Kidney epithelial cell (primary cell): ENCODE measurements at regions not wholly inside any gene's neighbourhood (a gene's known extent, or its start where the extent isn't known, plus 50 kb on each side); places are given as distances from the start of the nearest gene placed in this dataset.

Experiments
- DNase-seq: peaks from one replicate; pipeline ENCODE4 v3.0.0-alpha.2; 2010; ENCODE audit warnings: low read depth
- H3K27me3 ChIP-seq: 2 replicates; pipeline ENCODE4 v1.6.0; 2011; ENCODE audit warnings: low read length; ENCODE audit not compliant: control insufficient read depth, insufficient read depth
- H3K36me3 ChIP-seq: 2 replicates; pipeline ENCODE4 v1.5.1; 2011; ENCODE audit warnings: low read length; ENCODE audit not compliant: control insufficient read depth, insufficient read depth
- H3K4me3 ChIP-seq: 2 replicates; pipeline ENCODE4 v1.5.1; 2011; ENCODE audit warnings: low read depth, mild to moderate bottlenecking, control low read depth, low read length
- TF ChIP-seq, protein P1 (sequence below): IDR thresholded peaks from 2 replicates; pipeline ENCODE4 v1.5.1; 2011; ENCODE audit warnings: mild to moderate bottlenecking, moderate library complexity, low read length, control low read depth, inconsistent platforms; ENCODE audit not compliant: insufficient read depth, poor library complexity, severe bottlenecking

DNA sequence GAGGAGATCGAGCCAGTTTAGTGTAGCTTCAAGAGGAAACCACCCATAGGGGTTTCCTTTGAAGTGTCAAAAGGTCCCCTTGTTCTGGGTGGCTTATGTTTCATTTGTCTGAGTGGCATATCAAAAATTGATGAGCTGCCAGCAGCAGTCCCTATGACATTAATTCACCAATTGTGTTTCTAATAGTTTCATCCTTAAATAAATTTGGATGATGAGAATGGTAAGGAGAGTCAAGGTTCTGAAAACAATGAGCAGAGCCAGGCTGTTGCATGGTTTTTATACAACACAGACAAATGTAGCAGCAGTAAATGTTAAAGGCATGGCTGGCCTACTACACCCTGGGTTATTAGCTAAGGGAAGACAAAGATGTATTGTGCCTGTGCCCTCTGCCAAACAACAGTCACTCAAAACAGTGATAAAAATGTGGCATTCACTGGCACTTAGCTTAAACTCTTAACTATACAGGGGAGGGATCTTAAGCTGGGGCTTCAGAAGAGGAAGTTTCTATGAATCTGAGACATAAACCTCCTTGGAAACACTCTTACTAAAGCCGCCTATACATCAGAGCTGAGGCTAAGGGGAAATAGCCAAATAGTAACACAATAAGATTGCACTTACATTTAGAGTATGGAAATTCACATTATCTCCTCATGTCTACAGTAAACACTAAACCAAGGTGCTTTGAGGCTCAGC, 200.5 kb downstream of the POU4F1 start:
- Histone ChIP-seq H3K27me3 (no peaks in the 10 kb centered on the region), H3K36me3 (no peaks in the 10 kb centered on the region), H3K4me3 (no peak overlapping the region)
- TF ChIP-seq, protein P1, sequence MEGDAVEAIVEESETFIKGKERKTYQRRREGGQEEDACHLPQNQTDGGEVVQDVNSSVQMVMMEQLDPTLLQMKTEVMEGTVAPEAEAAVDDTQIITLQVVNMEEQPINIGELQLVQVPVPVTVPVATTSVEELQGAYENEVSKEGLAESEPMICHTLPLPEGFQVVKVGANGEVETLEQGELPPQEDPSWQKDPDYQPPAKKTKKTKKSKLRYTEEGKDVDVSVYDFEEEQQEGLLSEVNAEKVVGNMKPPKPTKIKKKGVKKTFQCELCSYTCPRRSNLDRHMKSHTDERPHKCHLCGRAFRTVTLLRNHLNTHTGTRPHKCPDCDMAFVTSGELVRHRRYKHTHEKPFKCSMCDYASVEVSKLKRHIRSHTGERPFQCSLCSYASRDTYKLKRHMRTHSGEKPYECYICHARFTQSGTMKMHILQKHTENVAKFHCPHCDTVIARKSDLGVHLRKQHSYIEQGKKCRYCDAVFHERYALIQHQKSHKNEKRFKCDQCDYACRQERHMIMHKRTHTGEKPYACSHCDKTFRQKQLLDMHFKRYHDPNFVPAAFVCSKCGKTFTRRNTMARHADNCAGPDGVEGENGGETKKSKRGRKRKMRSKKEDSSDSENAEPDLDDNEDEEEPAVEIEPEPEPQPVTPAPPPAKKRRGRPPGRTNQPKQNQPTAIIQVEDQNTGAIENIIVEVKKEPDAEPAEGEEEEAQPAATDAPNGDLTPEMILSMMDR, result no peak
- no peak for DNase-seq

DNA sequence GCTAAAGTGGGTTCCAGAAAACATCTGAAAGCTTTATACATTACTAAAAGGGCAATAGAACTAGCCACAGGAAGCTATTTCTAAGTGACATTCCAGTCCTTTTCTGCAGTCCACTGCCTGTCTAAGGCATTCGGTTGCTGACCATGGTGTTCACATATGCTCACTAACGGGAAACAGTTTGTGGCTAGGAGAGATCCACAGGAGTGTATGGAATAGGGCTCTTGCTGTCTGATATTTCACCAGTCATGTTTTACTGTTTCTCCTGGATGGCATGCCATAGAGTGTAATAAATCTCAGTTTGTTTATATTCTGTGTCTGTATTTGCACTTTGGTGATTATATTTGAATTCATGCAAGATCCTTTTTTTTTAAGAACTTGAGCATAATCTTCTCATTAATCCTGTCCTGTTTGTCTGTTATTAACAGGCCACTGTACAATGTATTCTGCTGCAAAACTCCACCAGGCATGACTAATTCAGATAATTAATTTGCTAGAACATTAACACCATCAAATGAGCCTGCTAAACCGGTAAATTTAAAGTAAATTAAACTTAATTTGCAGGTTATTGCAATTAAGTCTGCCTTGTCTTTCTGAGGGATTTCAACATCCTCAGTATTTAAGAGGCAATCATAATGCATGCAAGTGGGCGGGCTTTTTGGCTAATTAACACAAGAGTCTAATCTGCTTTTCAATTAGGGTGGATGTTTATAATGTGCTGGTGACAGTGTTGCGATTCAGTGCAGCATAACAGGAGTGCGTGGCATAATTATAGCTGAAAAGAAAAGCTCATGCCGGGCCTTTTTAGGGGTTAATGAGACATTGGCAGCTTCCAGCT, 201.3 kb downstream of the POU4F1 start:
- Histone ChIP-seq H3K27me3 (no peaks in the 10 kb centered on the region), H3K36me3 (no peaks in the 10 kb centered on the region), H3K4me3 (no peak overlapping the region)
- DNase-seq, result no peak
- TF ChIP-seq, protein P1, result no peak

DNA sequence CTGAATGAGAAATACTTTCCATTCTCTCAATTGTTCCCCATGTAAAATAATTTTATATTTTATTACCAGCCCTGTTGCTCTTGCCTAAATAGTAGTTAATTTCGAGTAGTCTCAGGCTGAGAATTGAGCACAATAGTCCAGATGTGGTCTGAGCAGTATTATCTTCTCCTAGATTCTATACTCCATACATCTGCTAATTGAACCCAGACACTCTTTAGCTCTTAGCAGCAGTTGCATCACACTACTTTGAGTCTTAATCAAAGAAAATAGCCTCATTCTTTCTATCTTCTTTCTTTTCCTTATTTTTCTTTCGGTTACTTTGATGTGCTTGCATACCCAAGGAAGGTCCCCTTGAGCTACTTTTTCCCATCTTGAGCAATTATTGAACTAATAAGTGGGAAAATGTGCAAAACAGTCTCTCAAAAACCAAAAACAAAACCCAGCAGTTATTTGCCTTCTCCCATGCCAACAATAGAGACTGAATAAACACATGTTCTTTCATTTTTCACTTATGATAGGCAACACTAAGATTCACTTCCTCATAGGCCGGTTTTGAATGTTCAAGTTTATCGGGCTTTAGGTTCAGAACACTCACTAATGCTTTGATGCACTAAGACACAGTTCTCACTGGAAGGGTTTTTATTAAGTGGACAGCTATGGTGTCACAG, 204.5 kb downstream of the POU4F1 start:
- TF ChIP-seq, protein P1, result no peak
- Histone ChIP-seq H3K36me3 (no peaks in the 10 kb centered on the region), H3K4me3 (no peak overlapping the region), H3K27me3 (no peaks in the 10 kb centered on the region)
- no peak for DNase-seq

DNA sequence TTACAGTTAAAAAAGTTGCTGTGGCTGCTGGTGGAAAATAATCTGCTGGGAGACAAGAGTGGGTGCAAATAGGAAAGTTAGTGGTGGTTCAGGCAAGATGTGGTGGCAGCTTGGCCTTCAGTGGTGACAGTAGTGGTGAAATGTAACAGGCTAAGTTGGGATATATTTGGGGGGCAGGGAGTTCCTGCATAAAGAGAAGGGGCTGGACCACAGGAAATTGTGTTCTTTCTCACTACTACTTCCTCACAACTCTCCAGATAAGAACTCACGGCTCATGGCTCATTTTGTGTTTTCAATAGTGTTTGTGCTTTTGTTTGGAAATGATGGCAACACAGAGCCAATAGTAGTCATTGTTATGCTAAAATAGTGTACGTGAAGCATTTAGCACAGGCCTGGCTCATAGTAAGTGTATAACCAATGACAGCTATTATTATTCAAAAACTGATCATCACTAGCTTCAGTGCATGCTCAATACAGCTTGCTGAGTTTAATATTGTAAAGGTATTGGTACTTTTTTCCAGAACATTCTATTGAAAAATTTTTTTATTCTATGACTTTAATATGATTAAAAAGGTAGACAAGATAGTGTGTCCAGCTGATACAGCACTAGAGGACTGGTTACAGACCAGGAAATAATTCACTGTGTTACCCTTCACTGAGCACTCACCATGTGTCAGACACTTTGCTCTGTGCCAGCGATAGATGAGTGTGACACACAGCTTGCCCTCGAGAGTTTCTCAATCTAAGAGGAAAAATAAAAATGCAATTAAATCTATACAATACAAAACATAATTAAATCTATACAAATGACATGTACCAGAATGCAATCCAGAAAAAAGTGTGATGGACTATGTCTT, 209.8 kb downstream of the POU4F1 start:
- Histone ChIP-seq H3K27me3 (no peaks in the 10 kb centered on the region), H3K36me3 (no peaks in the 10 kb centered on the region), H3K4me3 (no peak overlapping the region)
- TF ChIP-seq, protein P1, result no peak
- no peak for DNase-seq

DNA sequence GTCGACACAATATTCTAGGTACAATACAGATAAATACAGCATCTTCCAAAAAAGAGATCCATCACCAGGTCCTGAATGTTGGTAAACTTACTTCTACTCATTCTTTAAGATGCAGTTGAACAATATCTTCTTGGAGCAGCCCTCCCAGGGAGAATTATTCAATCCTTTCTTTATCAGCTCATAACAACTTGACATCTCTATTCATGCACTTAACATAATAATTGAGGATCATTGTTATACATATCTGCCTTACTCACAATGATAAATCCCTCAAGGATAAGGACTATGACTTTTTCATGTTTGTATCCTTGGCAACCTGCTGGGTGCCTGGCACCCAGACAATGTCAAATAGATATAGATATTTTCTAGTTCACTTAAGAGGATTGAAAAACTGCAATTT, 219.5 kb downstream of the POU4F1 start:
- no peak overlapping the region for H3K4me3 ChIP-seq
- H3K27me3 ChIP-seq, result no peaks in the 10 kb centered on the region
- no peak for DNase-seq
- H3K36me3 ChIP-seq, result no peaks in the 10 kb centered on the region
- TF ChIP-seq, protein P1, result no peak
